GM23338 (cell line): ENCODE measurements at regions not wholly inside any gene's neighbourhood (a gene's known extent, or its start where the extent isn't known, plus 50 kb on each side); places are given as distances from the start of the nearest gene placed in this dataset.

Source experiments
- EZH2 ChIP-seq: fragments of 200-600 bp; sonication (generic); IDR thresholded peaks from one replicate; pipeline ENCODE4 v1.8.0; 2017; ENCODE audit warnings: antibody characterized with exemption, mild to moderate bottlenecking, low read depth; ENCODE audit not compliant: unreplicated experiment
- EZH2phosphoT487 ChIP-seq: fragments of 200-600 bp; sonication (generic); IDR thresholded peaks from one replicate; pipeline ENCODE4 v1.8.1; 2018; ENCODE audit warnings: antibody characterized with exemption; ENCODE audit not compliant: unreplicated experiment
- JUNB ChIP-seq: IDR thresholded peaks from one replicate; pipeline ENCODE4 v1.6.1; 2016; ENCODE audit warnings: antibody characterized with exemption; ENCODE audit not compliant: unreplicated experiment
- NANOG ChIP-seq: IDR thresholded peaks from 2 replicates; pipeline ENCODE4 v1.6.1; 2016; ENCODE audit warnings: antibody characterized with exemption, borderline replicate concordance
- POLR2AphosphoS5 ChIP-seq: IDR thresholded peaks from 2 replicates; pipeline ENCODE4 v1.6.1; 2016; ENCODE audit warnings: antibody characterized with exemption, low read depth
- STAT1 ChIP-seq: IDR thresholded peaks from one replicate; pipeline ENCODE4 v1.6.1; 2016; ENCODE audit warnings: antibody characterized with exemption; ENCODE audit not compliant: unreplicated experiment
- TF ChIP-seq, protein P1 (sequence below), 2 experiments: fragments of 200-600 bp in 1 of 2; sonication (generic) in 1 of 2; conservative IDR thresholded peaks; 2 replicates each; pipeline versions ENCODE4 v1.5.1 to v1.6.1; 2016 to 2017; ENCODE audit warnings: antibody characterized with exemption in 2 of 2, low read depth in 2 of 2, mild to moderate bottlenecking in 2 of 2, moderate library complexity in 1 of 2
- TF ChIP-seq, protein P2 (sequence below): IDR thresholded peaks from one replicate; pipeline ENCODE4 v1.6.1; 2018; ENCODE audit warnings: antibody characterized with exemption; ENCODE audit not compliant: unreplicated experiment
- TF ChIP-seq, protein P3 (sequence below): fragments of 250-450 bp; sonication (Bioruptor Pico); IDR thresholded peaks from 2 replicates; pipeline ENCODE4 v1.5.0; 2020; ENCODE audit warnings: mild to moderate bottlenecking, moderate library complexity
- TF ChIP-seq, protein P4 (sequence below): IDR thresholded peaks from 2 replicates; pipeline ENCODE4 v1.6.1; 2016; ENCODE audit warnings: antibody characterized with exemption

DNA sequence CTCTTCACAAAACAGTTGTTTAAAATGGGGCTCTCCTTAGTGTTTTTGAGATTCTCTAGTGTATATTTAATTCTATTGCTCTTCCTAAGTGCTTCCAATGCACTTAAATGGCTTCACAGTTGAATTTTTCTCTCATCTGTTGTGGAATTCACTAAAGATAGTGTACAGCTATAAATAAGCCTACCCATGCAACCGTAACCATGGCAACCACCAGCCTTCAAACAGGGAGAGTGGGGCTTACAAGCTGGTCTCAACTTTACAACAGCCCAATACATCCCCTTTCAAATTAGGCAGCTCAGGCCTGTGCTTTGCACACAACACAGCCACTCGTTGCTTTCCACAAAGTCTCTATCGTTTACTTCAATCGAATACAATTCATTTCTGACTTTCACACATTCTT, 144.0 kb upstream of the PLPPR1 start:
- TF ChIP-seq, protein P1, sequence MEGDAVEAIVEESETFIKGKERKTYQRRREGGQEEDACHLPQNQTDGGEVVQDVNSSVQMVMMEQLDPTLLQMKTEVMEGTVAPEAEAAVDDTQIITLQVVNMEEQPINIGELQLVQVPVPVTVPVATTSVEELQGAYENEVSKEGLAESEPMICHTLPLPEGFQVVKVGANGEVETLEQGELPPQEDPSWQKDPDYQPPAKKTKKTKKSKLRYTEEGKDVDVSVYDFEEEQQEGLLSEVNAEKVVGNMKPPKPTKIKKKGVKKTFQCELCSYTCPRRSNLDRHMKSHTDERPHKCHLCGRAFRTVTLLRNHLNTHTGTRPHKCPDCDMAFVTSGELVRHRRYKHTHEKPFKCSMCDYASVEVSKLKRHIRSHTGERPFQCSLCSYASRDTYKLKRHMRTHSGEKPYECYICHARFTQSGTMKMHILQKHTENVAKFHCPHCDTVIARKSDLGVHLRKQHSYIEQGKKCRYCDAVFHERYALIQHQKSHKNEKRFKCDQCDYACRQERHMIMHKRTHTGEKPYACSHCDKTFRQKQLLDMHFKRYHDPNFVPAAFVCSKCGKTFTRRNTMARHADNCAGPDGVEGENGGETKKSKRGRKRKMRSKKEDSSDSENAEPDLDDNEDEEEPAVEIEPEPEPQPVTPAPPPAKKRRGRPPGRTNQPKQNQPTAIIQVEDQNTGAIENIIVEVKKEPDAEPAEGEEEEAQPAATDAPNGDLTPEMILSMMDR (conservative IDR thresholded peaks at IDR 0.05; ENCODE audit: low read depth in 2 of 2) = no peak
- no peak for TF ChIP-seq EZH2phosphoT487
- TF ChIP-seq, protein P2, sequence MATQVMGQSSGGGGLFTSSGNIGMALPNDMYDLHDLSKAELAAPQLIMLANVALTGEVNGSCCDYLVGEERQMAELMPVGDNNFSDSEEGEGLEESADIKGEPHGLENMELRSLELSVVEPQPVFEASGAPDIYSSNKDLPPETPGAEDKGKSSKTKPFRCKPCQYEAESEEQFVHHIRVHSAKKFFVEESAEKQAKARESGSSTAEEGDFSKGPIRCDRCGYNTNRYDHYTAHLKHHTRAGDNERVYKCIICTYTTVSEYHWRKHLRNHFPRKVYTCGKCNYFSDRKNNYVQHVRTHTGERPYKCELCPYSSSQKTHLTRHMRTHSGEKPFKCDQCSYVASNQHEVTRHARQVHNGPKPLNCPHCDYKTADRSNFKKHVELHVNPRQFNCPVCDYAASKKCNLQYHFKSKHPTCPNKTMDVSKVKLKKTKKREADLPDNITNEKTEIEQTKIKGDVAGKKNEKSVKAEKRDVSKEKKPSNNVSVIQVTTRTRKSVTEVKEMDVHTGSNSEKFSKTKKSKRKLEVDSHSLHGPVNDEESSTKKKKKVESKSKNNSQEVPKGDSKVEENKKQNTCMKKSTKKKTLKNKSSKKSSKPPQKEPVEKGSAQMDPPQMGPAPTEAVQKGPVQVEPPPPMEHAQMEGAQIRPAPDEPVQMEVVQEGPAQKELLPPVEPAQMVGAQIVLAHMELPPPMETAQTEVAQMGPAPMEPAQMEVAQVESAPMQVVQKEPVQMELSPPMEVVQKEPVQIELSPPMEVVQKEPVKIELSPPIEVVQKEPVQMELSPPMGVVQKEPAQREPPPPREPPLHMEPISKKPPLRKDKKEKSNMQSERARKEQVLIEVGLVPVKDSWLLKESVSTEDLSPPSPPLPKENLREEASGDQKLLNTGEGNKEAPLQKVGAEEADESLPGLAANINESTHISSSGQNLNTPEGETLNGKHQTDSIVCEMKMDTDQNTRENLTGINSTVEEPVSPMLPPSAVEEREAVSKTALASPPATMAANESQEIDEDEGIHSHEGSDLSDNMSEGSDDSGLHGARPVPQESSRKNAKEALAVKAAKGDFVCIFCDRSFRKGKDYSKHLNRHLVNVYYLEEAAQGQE = no peak
- TF ChIP-seq STAT1 = no peak
- no peak for TF ChIP-seq EZH2
- TF ChIP-seq JUNB = no peak
- TF ChIP-seq, protein P3, sequence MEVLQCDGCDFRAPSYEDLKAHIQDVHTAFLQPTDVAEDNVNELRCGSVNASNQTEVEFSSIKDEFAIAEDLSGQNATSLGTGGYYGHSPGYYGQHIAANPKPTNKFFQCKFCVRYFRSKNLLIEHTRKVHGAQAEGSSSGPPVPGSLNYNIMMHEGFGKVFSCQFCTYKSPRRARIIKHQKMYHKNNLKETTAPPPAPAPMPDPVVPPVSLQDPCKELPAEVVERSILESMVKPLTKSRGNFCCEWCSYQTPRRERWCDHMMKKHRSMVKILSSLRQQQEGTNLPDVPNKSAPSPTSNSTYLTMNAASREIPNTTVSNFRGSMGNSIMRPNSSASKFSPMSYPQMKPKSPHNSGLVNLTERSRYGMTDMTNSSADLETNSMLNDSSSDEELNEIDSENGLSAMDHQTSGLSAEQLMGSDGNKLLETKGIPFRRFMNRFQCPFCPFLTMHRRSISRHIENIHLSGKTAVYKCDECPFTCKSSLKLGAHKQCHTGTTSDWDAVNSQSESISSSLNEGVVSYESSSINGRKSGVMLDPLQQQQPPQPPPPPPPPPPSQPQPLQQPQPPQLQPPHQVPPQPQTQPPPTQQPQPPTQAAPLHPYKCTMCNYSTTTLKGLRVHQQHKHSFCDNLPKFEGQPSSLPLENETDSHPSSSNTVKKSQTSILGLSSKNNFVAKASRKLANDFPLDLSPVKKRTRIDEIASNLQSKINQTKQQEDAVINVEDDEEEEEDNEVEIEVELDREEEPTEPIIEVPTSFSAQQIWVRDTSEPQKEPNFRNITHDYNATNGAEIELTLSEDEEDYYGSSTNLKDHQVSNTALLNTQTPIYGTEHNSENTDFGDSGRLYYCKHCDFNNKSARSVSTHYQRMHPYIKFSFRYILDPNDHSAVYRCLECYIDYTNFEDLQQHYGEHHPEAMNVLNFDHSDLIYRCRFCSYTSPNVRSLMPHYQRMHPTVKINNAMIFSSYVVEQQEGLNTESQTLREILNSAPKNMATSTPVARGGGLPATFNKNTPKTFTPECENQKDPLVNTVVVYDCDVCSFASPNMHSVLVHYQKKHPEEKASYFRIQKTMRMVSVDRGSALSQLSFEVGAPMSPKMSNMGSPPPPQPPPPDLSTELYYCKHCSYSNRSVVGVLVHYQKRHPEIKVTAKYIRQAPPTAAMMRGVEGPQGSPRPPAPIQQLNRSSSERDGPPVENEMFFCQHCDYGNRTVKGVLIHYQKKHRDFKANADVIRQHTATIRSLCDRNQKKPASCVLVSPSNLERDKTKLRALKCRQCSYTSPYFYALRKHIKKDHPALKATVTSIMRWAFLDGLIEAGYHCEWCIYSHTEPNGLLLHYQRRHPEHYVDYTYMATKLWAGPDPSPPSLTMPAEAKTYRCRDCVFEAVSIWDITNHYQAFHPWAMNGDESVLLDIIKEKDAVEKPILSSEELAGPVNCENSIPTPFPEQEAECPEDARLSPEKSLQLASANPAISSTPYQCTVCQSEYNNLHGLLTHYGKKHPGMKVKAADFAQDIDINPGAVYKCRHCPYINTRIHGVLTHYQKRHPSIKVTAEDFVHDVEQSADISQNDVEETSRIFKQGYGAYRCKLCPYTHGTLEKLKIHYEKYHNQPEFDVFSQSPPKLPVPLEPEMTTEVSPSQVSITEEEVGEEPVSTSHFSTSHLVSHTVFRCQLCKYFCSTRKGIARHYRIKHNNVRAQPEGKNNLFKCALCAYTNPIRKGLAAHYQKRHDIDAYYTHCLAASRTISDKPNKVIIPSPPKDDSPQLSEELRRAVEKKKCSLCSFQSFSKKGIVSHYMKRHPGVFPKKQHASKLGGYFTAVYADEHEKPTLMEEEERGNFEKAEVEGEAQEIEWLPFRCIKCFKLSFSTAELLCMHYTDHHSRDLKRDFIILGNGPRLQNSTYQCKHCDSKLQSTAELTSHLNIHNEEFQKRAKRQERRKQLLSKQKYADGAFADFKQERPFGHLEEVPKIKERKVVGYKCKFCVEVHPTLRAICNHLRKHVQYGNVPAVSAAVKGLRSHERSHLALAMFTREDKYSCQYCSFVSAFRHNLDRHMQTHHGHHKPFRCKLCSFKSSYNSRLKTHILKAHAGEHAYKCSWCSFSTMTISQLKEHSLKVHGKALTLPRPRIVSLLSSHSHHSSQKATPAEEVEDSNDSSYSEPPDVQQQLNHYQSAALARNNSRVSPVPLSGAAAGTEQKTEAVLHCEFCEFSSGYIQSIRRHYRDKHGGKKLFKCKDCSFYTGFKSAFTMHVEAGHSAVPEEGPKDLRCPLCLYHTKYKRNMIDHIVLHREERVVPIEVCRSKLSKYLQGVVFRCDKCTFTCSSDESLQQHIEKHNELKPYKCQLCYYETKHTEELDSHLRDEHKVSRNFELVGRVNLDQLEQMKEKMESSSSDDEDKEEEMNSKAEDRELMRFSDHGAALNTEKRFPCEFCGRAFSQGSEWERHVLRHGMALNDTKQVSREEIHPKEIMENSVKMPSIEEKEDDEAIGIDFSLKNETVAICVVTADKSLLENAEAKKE (CRISPR knock-in tag) = no peak
- TF ChIP-seq NANOG = no peak
- TF ChIP-seq POLR2AphosphoS5 = no peak
- TF ChIP-seq, protein P4, sequence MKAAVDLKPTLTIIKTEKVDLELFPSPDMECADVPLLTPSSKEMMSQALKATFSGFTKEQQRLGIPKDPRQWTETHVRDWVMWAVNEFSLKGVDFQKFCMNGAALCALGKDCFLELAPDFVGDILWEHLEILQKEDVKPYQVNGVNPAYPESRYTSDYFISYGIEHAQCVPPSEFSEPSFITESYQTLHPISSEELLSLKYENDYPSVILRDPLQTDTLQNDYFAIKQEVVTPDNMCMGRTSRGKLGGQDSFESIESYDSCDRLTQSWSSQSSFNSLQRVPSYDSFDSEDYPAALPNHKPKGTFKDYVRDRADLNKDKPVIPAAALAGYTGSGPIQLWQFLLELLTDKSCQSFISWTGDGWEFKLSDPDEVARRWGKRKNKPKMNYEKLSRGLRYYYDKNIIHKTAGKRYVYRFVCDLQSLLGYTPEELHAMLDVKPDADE = no peak
